DND-41 (cell line): ENCODE measurements at regions not wholly inside any gene's neighbourhood (a gene's known extent, or its start where the extent isn't known, plus 50 kb on each side); places are given as distances from the start of the nearest gene placed in this dataset.

ENCODE experiments used
- ATAC-seq: fragments of 200-7000 bp; cut with Tn5 transposase; 3 replicates; pipeline ENCODE4 v1.9.1; 2021; ENCODE audit warnings: low read depth; ENCODE audit not compliant: insufficient read depth
- DNase-seq: peaks from one replicate; pipeline ENCODE4 v3.0.0-alpha.2; 2020
- H2AFZ ChIP-seq: 2 replicates; pipeline ENCODE4 v1.6.0; 2012; ENCODE audit warnings: low read depth, low read length
- H3K27ac ChIP-seq: 2 replicates; pipeline ENCODE4 v1.5.1; 2012; ENCODE audit warnings: low read length, inconsistent platforms
- H3K27me3 ChIP-seq: fragments of 200-600 bp; sonication (generic); 2 replicates; pipeline ENCODE4 v1.6.0; 2012; ENCODE audit warnings: low read length, mild to moderate bottlenecking, inconsistent platforms; ENCODE audit not compliant: insufficient read depth, poor library complexity
- H3K36me3 ChIP-seq: 2 replicates; pipeline ENCODE4 v1.5.1; 2012; ENCODE audit warnings: low read length, inconsistent platforms; ENCODE audit not compliant: insufficient read depth
- H3K4me1 ChIP-seq: 2 replicates; pipeline ENCODE4 v1.5.1; 2012; ENCODE audit warnings: mild to moderate bottlenecking, low read length; ENCODE audit not compliant: insufficient read depth
- H3K4me2 ChIP-seq: 2 replicates; pipeline ENCODE4 v1.6.0; 2012; ENCODE audit warnings: mild to moderate bottlenecking, moderate library complexity, low read length, inconsistent platforms; ENCODE audit not compliant: insufficient read depth
- H3K4me3 ChIP-seq, 2 experiments: fragments of 200-600 bp in 1 of 2; shearing (Covaris generic) in 1 of 2; 2 replicates each; pipeline ENCODE4 v1.5.1; 2012 to 2016; ENCODE audit warnings: inconsistent platforms in 2 of 2, low read length in 2 of 2, mild to moderate bottlenecking in 2 of 2, low read depth in 1 of 2, moderate library complexity in 1 of 2
- H3K79me2 ChIP-seq: 2 replicates; pipeline ENCODE4 v1.6.0; 2012; ENCODE audit warnings: low read length, inconsistent platforms; ENCODE audit not compliant: insufficient read depth
- H3K9ac ChIP-seq: 2 replicates; pipeline ENCODE4 v1.6.0; 2012; ENCODE audit warnings: low read depth, mild to moderate bottlenecking, inconsistent platforms, low read length, moderate library complexity
- H3K9me3 ChIP-seq: 2 replicates; pipeline ENCODE4 v1.5.1; 2012; ENCODE audit warnings: low read length, moderate library complexity, mild to moderate bottlenecking, inconsistent platforms; ENCODE audit not compliant: insufficient read depth, severe bottlenecking
- H4K20me1 ChIP-seq: 2 replicates; pipeline ENCODE4 v1.6.0; 2012; ENCODE audit warnings: low read length; ENCODE audit not compliant: insufficient read depth
- CTCF ChIP-seq: IDR thresholded peaks from 2 replicates; pipeline ENCODE4 v1.5.1; 2012; ENCODE audit warnings: borderline replicate concordance, low read length, moderate library complexity, mild to moderate bottlenecking; ENCODE audit not compliant: poor library complexity, severe bottlenecking; ENCODE audit errors: extremely low read depth
- EZH2 ChIP-seq: IDR thresholded peaks from 3 replicates; pipeline ENCODE4 v1.6.1; 2012; ENCODE audit warnings: borderline replicate concordance, low read depth, mild to moderate bottlenecking, moderate library complexity, low read length, inconsistent platforms; ENCODE audit not compliant: severe bottlenecking

GRCh38 chr13:30362869-30363268, 55.5 kb upstream of the KATNAL1 start:
- Histone ChIP-seq H3K9me3 (no peaks in the 10 kb centered on the region), H3K36me3 (peaks cover 23% of the 10 kb centered on the region), H3K4me3 (no peak overlapping the region), H2AFZ (no peak overlapping the region), H3K27ac (peak overlapping the region; percentile 52; the same call in 1 of the 2 replicates), H3K4me2 (no peak overlapping the region), H3K27me3 (no peaks in the 10 kb centered on the region), H3K4me1 (peaks cover 23% of the 10 kb centered on the region), H3K9ac (no peak overlapping the region), H4K20me1 (no peaks in the 10 kb centered on the region), H3K79me2 (no peaks in the 10 kb centered on the region)
- no peak for ATAC-seq
- no peak for DNase-seq
- TF ChIP-seq EZH2 = no peak

GRCh38 chr13:30363725-30364124, 56.4 kb upstream of the KATNAL1 start:
- H3K9ac ChIP-seq = no peak overlapping the region
- peaks cover 26% of the 10 kb centered on the region for H3K4me1 ChIP-seq
- ATAC-seq = no peak
- no peak overlapping the region for H3K4me2 ChIP-seq
- TF ChIP-seq EZH2 = no peak
- no peak for TF ChIP-seq CTCF
- peak overlapping the region; percentile 51 for H3K27ac ChIP-seq
- H3K9me3 ChIP-seq = no peaks in the 10 kb centered on the region
- H3K79me2 ChIP-seq = no peaks in the 10 kb centered on the region
- no peak overlapping the region for H2AFZ ChIP-seq
- no peak for DNase-seq
- no peak overlapping the region for H3K4me3 ChIP-seq
- no peaks in the 10 kb centered on the region for H3K27me3 ChIP-seq
- H4K20me1 ChIP-seq = no peaks in the 10 kb centered on the region
- H3K36me3 ChIP-seq = peaks cover 25% of the 10 kb centered on the region

GRCh38 chr13:30364133-30364532, 56.8 kb upstream of the KATNAL1 start:
- peaks cover 25% of the 10 kb centered on the region for H3K36me3 ChIP-seq
- H3K4me2 ChIP-seq = no peak overlapping the region
- ATAC-seq (no peak), DNase-seq (no peak)
- no peaks in the 10 kb centered on the region for H4K20me1 ChIP-seq
- peaks cover 30% of the 10 kb centered on the region for H3K4me1 ChIP-seq
- H3K27me3 ChIP-seq = no peaks in the 10 kb centered on the region
- no peak overlapping the region for H3K4me3 ChIP-seq
- no peak overlapping the region for H3K9ac ChIP-seq
- TF ChIP-seq EZH2 = no peak
- TF ChIP-seq CTCF = no peak
- H3K79me2 ChIP-seq = no peaks in the 10 kb centered on the region
- H3K9me3 ChIP-seq = no peaks in the 10 kb centered on the region
- H3K27ac ChIP-seq = peak overlapping the region; percentile 51
- no peak overlapping the region for H2AFZ ChIP-seq

GRCh38 chr13:30364876-30365275, 57.4 kb upstream of the UBE2L5 start:
- H3K9me3 ChIP-seq = no peaks in the 10 kb centered on the region
- no peak overlapping the region for H2AFZ ChIP-seq
- no peak overlapping the region for H3K4me2 ChIP-seq
- H3K79me2 ChIP-seq = no peaks in the 10 kb centered on the region
- DNase-seq = no peak
- peaks cover 35% of the 10 kb centered on the region for H3K4me1 ChIP-seq
- H4K20me1 ChIP-seq = no peaks in the 10 kb centered on the region
- H3K4me3 ChIP-seq = no peak overlapping the region
- ATAC-seq = no peak
- peak overlapping the region; percentile 51 for H3K27ac ChIP-seq
- no peak overlapping the region for H3K9ac ChIP-seq
- TF ChIP-seq CTCF = no peak
- no peak for TF ChIP-seq EZH2
- peaks cover 25% of the 10 kb centered on the region for H3K36me3 ChIP-seq
- no peaks in the 10 kb centered on the region for H3K27me3 ChIP-seq
